Stimulated activated CD8-positive, alpha-beta memory T cell treated with anti-CD3 and anti-CD28 coated beads, Interleukin-12 subunit alpha, Interleukin-12 subunit beta, amount 100 ng/mL, for 4 hours (primary cell): ENCODE measurements at regions not wholly inside any gene's neighbourhood (a gene's known extent, or its start where the extent isn't known, plus 50 kb on each side); places are given as distances from the start of the nearest gene placed in this dataset.
"Not testable (repeated sequence)": the region's sequence is repeated elsewhere in the genome, so short reads cannot be mapped to it uniquely, and the experiment has no call there.

ENCODE experiments used
- DNase-seq: peaks from one replicate; pipeline ENCODE4 v3.0.0-alpha.2; 2020; ENCODE audit warnings: low read depth

DNA sequence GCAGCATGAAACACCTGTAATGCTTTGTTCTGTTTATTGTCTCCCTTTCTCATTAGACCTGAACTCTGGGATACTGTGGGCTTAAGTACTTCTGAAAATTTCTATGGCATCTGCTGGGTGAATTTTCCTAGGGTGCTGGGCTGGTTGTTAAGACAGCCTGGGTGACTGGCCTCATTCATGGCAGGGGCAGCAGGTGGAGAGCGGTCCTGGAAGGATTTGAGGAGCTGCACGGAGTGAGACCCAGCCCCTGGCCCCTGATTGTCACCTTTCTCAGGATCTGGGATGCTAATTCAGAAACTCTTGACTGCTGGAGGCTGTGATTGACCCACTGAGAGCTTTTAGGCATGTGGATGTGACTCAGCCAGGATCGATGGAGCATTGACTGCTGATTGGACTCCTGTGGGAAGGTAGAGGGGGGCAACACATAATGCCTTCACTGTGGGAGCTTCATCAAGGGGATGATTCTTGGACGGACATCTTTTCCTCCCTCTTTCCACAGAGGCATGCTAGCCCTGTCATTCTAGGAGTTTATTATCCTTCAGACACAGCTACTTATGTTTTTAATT lies 252.0 kb downstream of the GOLGA6L6 start:
- not testable (repeated sequence) for DNase-seq

- DNase-seq: not testable (repeated sequence)
Observed at GRCh38 chr15:20288800-20289537, 252.6 kb downstream of the GOLGA6L6 start.

DNA sequence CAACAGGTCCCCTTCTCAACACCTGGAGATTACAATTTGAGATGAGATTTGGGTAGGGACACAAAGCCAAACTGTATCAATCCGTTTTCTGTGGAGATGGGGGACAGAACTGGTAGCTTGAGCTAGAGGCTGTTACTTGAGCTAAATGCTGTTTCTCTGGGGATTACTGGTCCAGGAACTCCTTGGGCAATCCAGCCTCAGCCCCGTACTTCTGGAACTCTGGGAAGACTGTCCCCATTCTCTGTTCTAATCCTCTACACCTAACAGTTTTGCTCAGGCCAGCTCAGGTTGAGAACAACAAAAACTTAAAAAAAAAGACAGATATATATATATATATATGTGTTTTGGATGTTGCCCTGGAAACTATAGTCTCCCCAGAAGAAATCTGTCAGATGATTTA lies 255.0 kb downstream of the GOLGA6L6 start:
- DNase-seq: not testable (repeated sequence)

- DNase-seq: not testable (repeated sequence)
Observed at GRCh38 chr15:20285696-20286300, 255.8 kb downstream of the GOLGA6L6 start.

DNA sequence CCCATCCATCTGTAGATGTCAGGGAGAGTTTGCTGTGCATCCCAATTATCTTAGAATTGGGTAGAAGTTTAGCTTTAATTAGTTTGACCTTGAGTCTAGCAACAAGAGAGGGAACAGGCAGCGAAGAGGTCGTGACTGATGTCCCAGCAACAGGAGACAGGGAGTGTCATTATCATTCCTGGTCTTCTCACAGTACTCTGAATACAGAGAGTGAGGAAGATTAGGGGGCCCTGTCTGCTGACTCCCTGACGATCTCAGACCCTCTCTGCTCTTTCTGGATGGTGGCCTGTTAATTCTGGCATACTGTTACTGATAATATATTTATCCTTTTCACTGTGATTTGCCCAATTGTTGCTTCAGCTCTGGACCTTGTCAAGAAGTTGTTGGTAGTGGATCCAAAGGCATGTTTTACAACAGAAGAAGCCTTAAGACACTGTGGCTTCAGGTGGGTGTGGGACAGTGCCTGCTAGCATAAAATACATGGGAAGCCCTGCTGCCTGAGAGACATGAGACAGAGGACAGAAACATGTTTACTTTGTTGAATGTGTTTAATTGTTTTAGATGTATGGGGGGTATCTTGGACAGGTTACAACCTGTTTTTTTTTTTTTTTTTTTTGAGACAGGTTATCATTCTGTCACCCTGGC lies 256.6 kb downstream of the GOLGA6L6 start:
- not testable (repeated sequence) for DNase-seq

- DNase-seq: not testable (repeated sequence)
Observed at GRCh38 chr15:20283651-20284050, 257.9 kb downstream of the GOLGA6L6 start.

DNA sequence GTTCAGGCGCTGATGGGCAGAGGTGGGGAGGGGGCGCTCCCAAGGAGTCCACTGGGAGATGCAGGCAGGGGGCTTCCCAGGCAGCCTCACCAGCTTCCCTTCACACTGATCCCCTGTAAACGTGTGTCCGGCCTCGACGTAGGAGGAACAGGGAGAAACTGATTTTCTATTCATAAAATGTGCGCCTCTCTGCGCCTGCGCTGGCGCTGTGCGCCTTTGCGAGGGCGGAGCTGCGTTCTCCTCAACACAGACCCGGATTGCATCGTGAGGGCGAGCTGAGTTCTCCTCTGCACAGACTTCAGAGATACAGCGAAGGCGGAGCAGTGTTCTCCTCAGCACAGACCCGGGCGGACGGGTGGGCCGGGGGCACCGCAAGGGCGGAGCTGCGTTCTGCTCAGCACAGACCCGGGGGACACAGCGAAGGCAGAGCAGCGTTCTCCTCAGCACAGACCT lies 259.1 kb downstream of the GOLGA6L6 start:
- DNase-seq: not testable (repeated sequence)

DNA sequence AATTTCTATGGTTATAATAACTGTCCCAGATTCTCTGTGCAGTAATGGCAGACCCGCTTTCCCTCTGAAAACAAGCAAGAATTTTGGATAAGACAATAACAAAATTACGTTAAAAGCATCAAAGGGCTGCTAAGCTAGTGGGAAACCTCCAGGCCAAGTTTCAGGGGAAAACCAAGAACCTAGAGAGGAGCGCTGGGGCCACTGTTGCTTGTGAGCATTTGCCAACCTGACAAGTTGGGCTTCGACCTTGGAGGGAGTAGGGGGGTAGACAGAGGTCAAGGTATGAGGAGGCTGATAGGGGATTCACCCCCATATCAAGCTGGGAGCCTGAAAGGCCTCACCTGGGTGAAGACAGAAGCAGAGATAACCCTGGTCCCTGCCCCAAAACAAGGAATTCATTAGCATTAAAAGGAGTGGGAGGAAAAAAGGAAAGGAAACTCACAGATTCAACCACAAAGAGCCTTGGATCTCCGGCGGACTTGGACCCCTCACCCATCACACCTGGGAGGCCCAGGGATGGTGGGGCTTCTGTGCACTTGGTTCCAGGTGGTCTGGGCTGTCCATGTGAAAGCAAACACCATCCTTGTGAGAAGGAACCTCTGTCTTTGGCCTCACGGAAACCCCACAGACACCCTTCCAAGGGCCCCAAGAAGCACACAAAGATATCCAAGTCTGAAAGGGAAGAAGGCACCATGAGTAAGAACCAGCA lies 259.9 kb downstream of the GOLGA6L6 start:
- not testable (repeated sequence) for DNase-seq

- DNase-seq: no peak
Observed at GRCh38 chr15:20280933-20281463, 260.6 kb downstream of the GOLGA6L6 start.

- not testable (repeated sequence) for DNase-seq
Observed at GRCh38 chr15:20280141-20280932, 261.3 kb downstream of the GOLGA6L6 start.

DNA sequence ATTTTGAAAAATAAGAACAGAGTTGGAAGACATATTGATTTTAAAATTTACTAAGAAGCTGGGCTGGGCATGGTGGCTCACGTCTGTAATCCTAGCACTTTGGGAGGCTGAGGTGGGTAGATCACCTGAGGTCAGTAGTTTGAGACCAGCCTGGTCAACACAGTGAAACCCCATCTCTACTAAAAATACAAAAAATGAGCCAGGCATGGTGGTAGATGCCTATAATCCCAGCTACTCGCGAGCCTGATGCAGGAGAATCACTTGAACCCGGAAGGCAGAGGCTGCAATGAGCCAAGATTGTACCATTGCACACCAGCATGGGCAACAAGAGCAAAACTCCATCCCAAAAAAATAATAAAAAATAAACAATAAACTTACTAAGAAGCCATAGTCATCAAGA lies 262.5 kb downstream of the GOLGA6L6 start:
- not testable (repeated sequence) for DNase-seq

- not testable (repeated sequence) for DNase-seq
Observed at GRCh38 chr15:20278376-20278775, 263.2 kb downstream of the GOLGA6L6 start.

DNA sequence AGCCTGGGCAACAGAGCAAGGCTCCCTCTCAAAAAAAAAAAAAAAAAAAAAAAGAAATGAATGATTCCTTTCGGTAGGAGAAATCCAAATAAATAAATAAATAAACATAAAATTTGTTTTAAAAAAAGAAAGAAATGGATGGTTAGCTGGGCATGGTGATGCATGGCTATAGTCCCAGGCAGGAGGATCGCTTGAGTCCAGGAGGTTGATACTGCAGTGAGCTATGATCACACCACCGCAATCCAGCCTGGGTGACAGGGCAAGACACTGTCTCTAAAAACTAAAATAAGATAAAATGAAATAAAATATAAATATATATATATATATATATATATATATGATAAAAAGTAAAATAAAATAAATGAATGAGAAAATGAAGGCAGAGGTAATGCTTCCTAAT lies 264.1 kb downstream of the GOLGA6L6 start:
- not testable (repeated sequence) for DNase-seq

GRCh38 chr15:20276312-20277114 lies 265.1 kb downstream of the GOLGA6L6 start:
- not testable (repeated sequence) for DNase-seq

DNA sequence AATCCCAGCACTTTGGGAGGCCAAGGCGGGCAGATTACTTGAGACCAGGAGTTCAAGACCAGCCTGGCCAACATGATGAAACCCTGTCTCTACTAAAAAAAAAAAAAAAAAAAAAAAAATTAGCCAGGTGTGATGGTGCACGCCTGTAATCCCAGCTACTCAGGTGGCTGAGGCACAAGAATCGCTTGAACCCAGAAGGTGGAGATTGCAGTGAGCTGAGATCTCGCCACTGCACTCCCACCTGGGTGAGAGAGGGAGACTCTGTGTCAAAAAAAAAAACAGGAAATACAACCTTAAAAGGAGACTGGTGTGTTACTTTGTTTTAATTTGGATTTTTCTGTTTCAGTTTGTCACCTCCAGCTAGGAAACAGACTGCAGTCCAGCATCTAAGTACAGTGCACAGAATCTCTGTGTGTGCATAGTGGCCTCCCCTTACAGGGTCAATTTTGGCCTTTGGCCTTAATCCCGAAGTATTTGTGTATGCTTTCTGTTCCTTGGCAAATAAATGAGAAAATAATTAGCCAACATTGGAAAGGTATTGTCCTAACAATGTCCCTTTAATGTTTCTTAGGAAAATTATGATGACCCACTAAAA lies 266.1 kb downstream of the GOLGA6L6 start:
- not testable (repeated sequence) for DNase-seq

DNA sequence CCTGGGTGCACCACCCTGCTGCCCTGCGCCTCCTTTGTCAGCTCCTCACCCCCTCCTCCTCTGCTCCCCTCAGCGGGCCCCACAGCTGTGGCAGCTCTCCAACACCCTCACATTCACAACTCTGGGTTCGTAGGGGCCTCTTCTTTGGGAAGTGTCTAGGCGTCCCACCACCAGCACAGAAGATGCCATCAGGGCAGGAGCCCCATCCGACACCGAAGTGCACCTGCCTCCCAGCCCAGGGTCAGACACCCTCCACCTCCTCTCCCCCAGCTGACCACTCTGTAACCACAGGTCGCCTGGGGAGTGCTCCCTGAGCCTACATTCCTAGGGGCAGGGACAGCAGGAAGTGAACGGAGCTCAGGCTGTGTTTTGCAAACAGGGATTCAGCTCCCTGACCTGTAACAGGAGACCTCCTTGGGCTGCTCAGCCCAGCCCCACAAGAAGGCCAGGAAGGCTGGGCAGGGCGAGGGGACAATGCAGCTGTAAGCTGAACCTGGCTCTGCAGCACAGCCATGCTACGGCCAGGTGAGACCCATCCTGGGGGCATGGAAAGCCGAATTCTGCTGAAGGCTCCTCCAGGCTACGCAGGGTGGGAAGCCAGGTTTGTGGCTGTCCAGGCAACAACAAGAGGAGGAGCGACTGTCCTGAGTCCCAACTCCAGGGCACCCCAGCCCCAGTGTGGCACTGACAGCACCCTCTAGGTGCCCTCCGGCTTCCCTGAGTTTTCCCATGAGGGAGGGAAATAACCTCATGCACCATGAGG lies 269.0 kb downstream of the GOLGA6L6 start:
- no peak for DNase-seq

DNA sequence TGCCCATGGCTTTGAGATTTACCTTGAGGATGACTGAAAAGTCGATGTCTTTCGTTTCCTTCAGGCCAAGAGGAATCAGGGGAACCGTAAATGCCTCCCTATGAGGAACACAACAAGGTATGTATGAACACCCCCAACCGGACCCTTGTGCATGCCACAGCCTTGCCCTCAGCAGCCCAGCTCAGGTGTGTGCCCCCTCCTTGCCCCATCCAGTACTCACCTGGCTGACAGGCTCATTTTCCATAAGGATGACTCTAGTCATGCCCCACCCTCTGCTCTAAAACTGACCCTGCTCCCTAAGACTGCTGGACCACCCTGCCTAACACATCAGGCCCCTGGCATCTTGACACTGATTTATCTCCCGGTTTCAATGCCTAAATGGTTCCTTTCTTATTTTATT lies 270.0 kb downstream of the GOLGA6L6 start:
- DNase-seq: no peak

DNA sequence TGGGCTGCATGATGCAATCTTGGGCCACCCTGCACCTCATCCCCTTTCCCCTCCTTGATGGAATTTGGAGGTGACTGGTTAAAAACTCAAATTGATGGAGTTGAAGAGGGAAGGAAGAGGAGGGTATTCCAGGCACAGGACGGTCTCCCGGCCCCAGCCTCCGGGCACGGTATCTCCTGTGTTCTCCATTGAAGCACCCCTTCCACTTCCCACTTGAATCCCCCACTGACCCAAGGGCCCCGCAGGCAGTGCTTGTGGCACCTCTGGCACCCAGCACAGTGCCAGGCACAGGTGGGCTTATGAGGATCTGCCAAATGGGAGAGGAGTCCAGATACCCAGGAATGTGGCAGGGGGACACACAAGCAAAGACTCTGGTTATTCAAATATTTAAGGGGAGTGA lies 271.6 kb downstream of the GOLGA6L6 start:
- DNase-seq: not testable (repeated sequence)

- not testable (repeated sequence) for DNase-seq
Observed at GRCh38 chr15:20267996-20268395, 273.6 kb downstream of the GOLGA6L6 start.
